ENCODE measurements at regions not wholly inside any gene's neighbourhood (a gene's known extent, or its start where the extent isn't known, plus 50 kb on each side); places are given as distances from the start of the nearest gene placed in this dataset.

DNA sequence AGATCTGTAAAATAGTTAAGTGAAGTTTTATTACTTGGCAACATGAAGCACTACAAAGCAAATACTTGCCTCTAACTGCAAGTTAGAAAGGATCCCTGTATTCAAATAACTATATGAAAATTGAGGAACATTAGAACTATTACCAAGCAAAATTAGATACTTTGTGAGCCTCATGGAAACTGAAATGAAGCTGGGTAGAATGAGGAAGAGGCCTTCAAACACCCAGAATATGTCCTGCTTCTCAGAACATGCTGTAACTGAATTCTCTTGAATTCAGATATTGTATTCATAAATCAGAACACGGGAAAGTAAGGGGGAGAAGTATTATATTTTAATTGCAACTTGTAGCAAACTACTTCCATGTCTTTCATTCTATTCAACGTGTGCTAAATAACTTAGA lies 947.9 kb downstream of the PCDH17 start:
- no peak overlapping the region for H3K27ac ChIP-seq
- no peak overlapping the region for H3K4me3 ChIP-seq
- H3K9me3 ChIP-seq = peaks cover 0 to 16% (median 2%) of the 10 kb centered on the region in 4 donors
- H3K27me3 ChIP-seq = no peaks in the 10 kb centered on the region
- DNase-seq (no peak), ATAC-seq (ENCODE audit: low FRiP score in 2 of 2) (no peak)
- TF ChIP-seq EP300 (IDR thresholded peaks at IDR 0.05) (no peak), POLR2A (IDR thresholded peaks at IDR 0.05) (no peak), POLR2AphosphoS5 (IDR thresholded peaks at IDR 0.05) (no peak)
- TF ChIP-seq, protein P1, sequence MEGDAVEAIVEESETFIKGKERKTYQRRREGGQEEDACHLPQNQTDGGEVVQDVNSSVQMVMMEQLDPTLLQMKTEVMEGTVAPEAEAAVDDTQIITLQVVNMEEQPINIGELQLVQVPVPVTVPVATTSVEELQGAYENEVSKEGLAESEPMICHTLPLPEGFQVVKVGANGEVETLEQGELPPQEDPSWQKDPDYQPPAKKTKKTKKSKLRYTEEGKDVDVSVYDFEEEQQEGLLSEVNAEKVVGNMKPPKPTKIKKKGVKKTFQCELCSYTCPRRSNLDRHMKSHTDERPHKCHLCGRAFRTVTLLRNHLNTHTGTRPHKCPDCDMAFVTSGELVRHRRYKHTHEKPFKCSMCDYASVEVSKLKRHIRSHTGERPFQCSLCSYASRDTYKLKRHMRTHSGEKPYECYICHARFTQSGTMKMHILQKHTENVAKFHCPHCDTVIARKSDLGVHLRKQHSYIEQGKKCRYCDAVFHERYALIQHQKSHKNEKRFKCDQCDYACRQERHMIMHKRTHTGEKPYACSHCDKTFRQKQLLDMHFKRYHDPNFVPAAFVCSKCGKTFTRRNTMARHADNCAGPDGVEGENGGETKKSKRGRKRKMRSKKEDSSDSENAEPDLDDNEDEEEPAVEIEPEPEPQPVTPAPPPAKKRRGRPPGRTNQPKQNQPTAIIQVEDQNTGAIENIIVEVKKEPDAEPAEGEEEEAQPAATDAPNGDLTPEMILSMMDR (IDR thresholded peaks at IDR 0.05) = no peak
- no peaks in the 10 kb centered on the region for H3K4me1 ChIP-seq
- H3K36me3 ChIP-seq = no peaks in the 10 kb centered on the region
- 76 to 84% methylated on average over 2 of the region's 2 CpGs for WGBS, 2 donors

DNA sequence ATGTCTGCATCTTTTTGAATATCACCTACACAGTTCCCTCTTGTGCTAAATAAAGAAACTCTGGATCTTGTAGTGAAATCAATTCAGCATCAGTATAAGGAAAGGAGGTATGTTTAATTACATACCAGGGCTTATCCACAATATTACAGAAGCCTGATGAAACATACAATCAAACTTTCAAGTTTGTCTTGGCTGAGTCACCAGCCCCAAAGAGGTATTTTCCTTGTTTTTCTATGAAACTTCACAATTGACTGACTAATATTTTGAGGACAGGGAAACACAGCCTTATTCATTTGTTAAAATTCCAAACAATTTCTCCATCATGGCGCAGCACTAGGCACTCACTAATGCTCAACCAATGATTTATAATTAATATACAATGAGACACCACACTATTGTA lies 952.4 kb downstream of the PCDH17 start:
- Histone ChIP-seq H3K36me3 (no peaks in the 10 kb centered on the region), H3K9me3 (no peaks in the 10 kb centered on the region), H3K27ac (no peak overlapping the region), H3K4me3 (no peak overlapping the region), H3K27me3 (no peaks in the 10 kb centered on the region), H3K4me1 (no peaks in the 10 kb centered on the region)
- DNase-seq (no peak), ATAC-seq (ENCODE audit: low FRiP score in 2 of 2) (no peak)
- TF ChIP-seq POLR2A (IDR thresholded peaks at IDR 0.05) = no peak
- no peak for TF ChIP-seq EP300 (IDR thresholded peaks at IDR 0.05)
- TF ChIP-seq, protein P1 (IDR thresholded peaks at IDR 0.05) = no peak
- no peak for TF ChIP-seq POLR2AphosphoS5 (IDR thresholded peaks at IDR 0.05)
- WGBS, 2 donors = 100% methylated on average over 1 of the region's 1 CpG

DNA sequence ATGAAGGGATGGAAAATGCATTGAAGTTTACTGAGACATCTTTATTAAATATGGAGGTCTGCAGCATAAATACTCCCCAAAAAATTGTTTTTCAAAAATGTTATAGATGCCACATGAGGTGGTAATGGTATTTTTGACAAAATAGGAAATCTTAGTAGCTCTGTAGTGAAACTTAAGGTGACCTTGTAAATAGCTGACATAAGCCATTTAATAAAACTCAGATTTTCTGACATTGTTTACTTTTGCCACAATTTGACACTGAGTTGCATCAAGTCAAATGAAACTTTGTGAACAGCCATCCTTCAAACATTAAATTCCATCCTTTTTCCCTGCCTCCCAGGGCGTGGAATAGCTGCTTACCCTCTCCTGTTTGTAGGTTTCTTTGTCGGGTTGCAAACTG lies 953.1 kb downstream of the PCDH17 start:
- WGBS, 2 donors = 78 to 86% methylated on average over 2 of the region's 2 CpGs
- DNase-seq (no peak), ATAC-seq (ENCODE audit: low FRiP score in 2 of 2) (no peak)
- no peaks in the 10 kb centered on the region for H3K36me3 ChIP-seq
- H3K4me1 ChIP-seq = no peaks in the 10 kb centered on the region
- no peaks in the 10 kb centered on the region for H3K27me3 ChIP-seq
- TF ChIP-seq, protein P1 (IDR thresholded peaks at IDR 0.05) = no peak
- TF ChIP-seq POLR2AphosphoS5 (IDR thresholded peaks at IDR 0.05) (no peak), EP300 (IDR thresholded peaks at IDR 0.05) (no peak), POLR2A (IDR thresholded peaks at IDR 0.05) (no peak)
- H3K4me3 ChIP-seq = no peak overlapping the region
- no peak overlapping the region for H3K27ac ChIP-seq
- H3K9me3 ChIP-seq = no peaks in the 10 kb centered on the region

DNA sequence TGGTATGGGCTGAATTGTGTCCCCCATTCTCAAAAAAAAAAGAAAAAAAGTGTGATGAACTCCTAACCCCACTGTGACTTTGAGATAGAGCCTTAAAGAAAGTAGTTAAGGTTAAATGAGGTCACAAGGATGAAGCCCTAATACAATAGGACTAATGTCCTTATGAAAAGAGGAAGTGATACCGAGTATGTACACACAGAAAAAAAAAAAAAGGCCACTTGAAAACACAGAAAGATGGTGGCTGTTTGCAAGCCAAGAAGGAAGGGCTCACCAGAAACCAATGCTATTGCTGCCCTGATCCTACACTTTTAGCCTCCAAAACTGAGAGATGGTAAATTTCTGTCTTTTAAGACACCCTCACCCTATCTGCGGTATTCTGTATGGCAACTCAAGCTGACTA lies 955.6 kb downstream of the PCDH17 start:
- no peak overlapping the region for H3K27ac ChIP-seq
- WGBS, 2 donors = 49 to 66% methylated on average over 2 of the region's 2 CpGs
- no peak overlapping the region for H3K4me3 ChIP-seq
- no peaks in the 10 kb centered on the region for H3K4me1 ChIP-seq
- TF ChIP-seq POLR2AphosphoS5 (IDR thresholded peaks at IDR 0.05) (no peak), POLR2A (IDR thresholded peaks at IDR 0.05) (no peak), EP300 (IDR thresholded peaks at IDR 0.05) (no peak)
- TF ChIP-seq, protein P1 (IDR thresholded peaks at IDR 0.05) = no peak
- ATAC-seq (ENCODE audit: low FRiP score in 2 of 2) = peak in 1 of 2 donors; percentile 56
- no peak for DNase-seq
- no peaks in the 10 kb centered on the region for H3K27me3 ChIP-seq
- H3K36me3 ChIP-seq = no peaks in the 10 kb centered on the region
- H3K9me3 ChIP-seq = no peaks in the 10 kb centered on the region

DNA sequence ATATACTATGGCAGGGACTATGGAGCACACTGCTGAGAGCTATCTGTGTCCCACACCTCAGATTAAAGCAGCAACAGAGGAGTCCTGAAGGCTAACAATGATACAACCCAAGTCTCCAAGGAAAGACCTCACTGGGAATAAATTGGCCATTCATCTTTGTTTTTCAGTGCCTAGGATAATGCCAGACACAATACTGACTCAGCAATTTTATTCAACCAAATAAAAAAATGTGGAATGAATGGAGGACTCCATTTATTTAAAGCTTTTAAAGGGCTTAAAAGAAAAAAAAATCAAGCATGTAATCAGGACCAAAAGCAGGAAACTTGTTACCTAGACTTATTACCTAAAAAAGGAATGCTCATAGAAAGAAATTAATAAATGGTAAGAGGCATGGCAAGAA lies 960.5 kb downstream of the PCDH17 start:
- ATAC-seq (ENCODE audit: low FRiP score in 2 of 2) = no peak
- no peak for TF ChIP-seq POLR2A (IDR thresholded peaks at IDR 0.05)
- TF ChIP-seq, protein P1 (IDR thresholded peaks at IDR 0.05) = no peak
- TF ChIP-seq POLR2AphosphoS5 (IDR thresholded peaks at IDR 0.05) = no peak
- TF ChIP-seq EP300 (IDR thresholded peaks at IDR 0.05) = no peak
- DNase-seq = no peak
- H3K9me3 ChIP-seq = no peaks in the 10 kb centered on the region
- H3K27ac ChIP-seq = no peak overlapping the region
- no peaks in the 10 kb centered on the region for H3K27me3 ChIP-seq
- no peaks in the 10 kb centered on the region for H3K4me1 ChIP-seq
- H3K36me3 ChIP-seq = no peaks in the 10 kb centered on the region
- H3K4me3 ChIP-seq = no peak overlapping the region

Data from upper lobe of left lung (tissue), 6 donors.